ENCODE measurements at regions not wholly inside any gene's neighbourhood (a gene's known extent, or its start where the extent isn't known, plus 50 kb on each side); places are given as distances from the start of the nearest gene placed in this dataset.
"Not testable (repeated sequence)": the region's sequence is repeated elsewhere in the genome, so short reads cannot be mapped to it uniquely, and the experiment has no call there.

GRCh38 chr4:10388146-10388545, 69.1 kb downstream of the ZNF518B start:
- WGBS, 3 donors, result 53 to 62% (median 60%) methylated on average over 3 of the region's 3 CpGs
- H3K4me3 ChIP-seq; H3K9me3 ChIP-seq; H3K4me1 ChIP-seq (ENCODE audit: insufficient read depth); DNase-seq; H3K27me3 ChIP-seq; H3K36me3 ChIP-seq; intact Hi-C loops (cut with DNase I); H3K27ac ChIP-seq: not testable (repeated sequence)

- no peak overlapping the region for H3K4me3 ChIP-seq
- H3K27ac ChIP-seq, result no peak overlapping the region
- WGBS, 3 donors, result 86 to 94% (median 88%) methylated on average over 3 of the region's 3 CpGs
- no peak for TF ChIP-seq POLR2A (IDR thresholded peaks at IDR 0.05)
- TF ChIP-seq EP300 (IDR thresholded peaks at IDR 0.05), result no peak
- TF ChIP-seq, protein P1, sequence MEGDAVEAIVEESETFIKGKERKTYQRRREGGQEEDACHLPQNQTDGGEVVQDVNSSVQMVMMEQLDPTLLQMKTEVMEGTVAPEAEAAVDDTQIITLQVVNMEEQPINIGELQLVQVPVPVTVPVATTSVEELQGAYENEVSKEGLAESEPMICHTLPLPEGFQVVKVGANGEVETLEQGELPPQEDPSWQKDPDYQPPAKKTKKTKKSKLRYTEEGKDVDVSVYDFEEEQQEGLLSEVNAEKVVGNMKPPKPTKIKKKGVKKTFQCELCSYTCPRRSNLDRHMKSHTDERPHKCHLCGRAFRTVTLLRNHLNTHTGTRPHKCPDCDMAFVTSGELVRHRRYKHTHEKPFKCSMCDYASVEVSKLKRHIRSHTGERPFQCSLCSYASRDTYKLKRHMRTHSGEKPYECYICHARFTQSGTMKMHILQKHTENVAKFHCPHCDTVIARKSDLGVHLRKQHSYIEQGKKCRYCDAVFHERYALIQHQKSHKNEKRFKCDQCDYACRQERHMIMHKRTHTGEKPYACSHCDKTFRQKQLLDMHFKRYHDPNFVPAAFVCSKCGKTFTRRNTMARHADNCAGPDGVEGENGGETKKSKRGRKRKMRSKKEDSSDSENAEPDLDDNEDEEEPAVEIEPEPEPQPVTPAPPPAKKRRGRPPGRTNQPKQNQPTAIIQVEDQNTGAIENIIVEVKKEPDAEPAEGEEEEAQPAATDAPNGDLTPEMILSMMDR (IDR thresholded peaks at IDR 0.05), result no peak
- DNase-seq, result no peak
- no peaks in the 10 kb centered on the region for H3K36me3 ChIP-seq
- no peaks in the 10 kb centered on the region for H3K4me1 ChIP-seq (ENCODE audit: insufficient read depth)
- no peaks in the 10 kb centered on the region for H3K27me3 ChIP-seq
- intact Hi-C loops (cut with DNase I), result no loop called here
- H3K9me3 ChIP-seq, result no peaks in the 10 kb centered on the region
Measured at GRCh38 chr4:10385994-10386394, 71.2 kb downstream of the ZNF518B start.

DNA sequence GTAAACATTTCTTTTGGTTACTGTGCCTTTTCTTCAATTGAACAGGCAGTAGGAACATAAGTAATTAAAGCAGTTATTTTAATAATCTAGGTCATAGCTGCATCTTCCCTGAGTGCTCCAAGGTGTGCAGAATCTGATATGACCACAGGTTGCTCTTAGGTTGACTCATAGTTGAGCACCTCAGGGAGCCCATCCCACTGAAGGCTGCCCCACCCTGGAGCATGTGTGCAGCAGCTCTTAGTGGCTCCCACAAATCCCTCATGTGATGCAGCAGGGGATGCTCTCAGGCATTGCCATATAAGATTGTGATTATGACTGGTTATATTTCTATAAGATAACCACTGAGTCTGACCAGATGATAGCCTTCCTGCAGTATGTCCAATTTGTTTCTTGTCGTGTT, 72.3 kb downstream of the ZNF518B start:
- H3K4me1 ChIP-seq (ENCODE audit: insufficient read depth), result no peaks in the 10 kb centered on the region
- intact Hi-C loops (cut with DNase I), result no loop called here
- H3K27ac ChIP-seq, result no peak overlapping the region
- H3K4me3 ChIP-seq, result no peak overlapping the region
- TF ChIP-seq EP300 (IDR thresholded peaks at IDR 0.05) (no peak), POLR2A (IDR thresholded peaks at IDR 0.05) (no peak)
- TF ChIP-seq, protein P1 (IDR thresholded peaks at IDR 0.05), result no peak
- H3K36me3 ChIP-seq, result no peaks in the 10 kb centered on the region
- H3K27me3 ChIP-seq, result no peaks in the 10 kb centered on the region
- no peaks in the 10 kb centered on the region for H3K9me3 ChIP-seq
- WGBS, 3 donors, result 64 to 81% (median 68%) methylated on average over 1 of the region's 1 CpG
- DNase-seq, result no peak

DNA sequence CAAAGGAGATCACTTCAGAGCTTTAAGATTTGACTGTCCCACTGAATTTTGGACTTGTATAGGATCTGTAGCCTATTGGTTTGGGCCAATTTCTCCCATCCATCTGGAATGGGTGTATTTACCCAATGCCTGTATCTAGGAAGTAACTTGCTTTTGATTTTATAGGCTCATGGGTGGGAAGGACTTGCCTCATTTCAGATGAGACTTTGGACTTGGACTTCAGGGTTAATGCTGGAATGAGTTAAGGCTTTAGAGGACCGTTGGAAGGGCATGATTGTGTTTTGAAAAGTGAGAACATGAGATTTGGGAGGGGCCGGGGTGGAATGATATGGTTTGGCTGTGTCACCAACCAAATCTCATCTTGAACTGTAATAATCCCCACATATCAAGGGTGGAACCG, 73.8 kb downstream of the ZNF518B start:
- no peak overlapping the region for H3K27ac ChIP-seq
- no peak for DNase-seq
- H3K27me3 ChIP-seq, result no peaks in the 10 kb centered on the region
- H3K4me3 ChIP-seq, result no peak overlapping the region
- no peaks in the 10 kb centered on the region for H3K9me3 ChIP-seq
- TF ChIP-seq EP300 (IDR thresholded peaks at IDR 0.05) (no peak), POLR2A (IDR thresholded peaks at IDR 0.05) (no peak)
- TF ChIP-seq, protein P1 (IDR thresholded peaks at IDR 0.05), result no peak
- no peaks in the 10 kb centered on the region for H3K36me3 ChIP-seq
- WGBS, 3 donors, result 51 to 67% (median 57%) methylated on average over 3 of the region's 3 CpGs
- no peaks in the 10 kb centered on the region for H3K4me1 ChIP-seq (ENCODE audit: insufficient read depth)
- intact Hi-C loops (cut with DNase I), result no loop called here

GRCh38 chr4:10382171-10382570, 75.1 kb downstream of the ZNF518B start:
- H3K4me1 ChIP-seq (ENCODE audit: insufficient read depth); intact Hi-C loops (cut with DNase I); H3K36me3 ChIP-seq; H3K27ac ChIP-seq; DNase-seq; H3K4me3 ChIP-seq; H3K9me3 ChIP-seq; H3K27me3 ChIP-seq: not testable (repeated sequence)
- WGBS, 3 donors, result 76 to 92% (median 86%) methylated on average over 1 of the region's 1 CpG

DNA sequence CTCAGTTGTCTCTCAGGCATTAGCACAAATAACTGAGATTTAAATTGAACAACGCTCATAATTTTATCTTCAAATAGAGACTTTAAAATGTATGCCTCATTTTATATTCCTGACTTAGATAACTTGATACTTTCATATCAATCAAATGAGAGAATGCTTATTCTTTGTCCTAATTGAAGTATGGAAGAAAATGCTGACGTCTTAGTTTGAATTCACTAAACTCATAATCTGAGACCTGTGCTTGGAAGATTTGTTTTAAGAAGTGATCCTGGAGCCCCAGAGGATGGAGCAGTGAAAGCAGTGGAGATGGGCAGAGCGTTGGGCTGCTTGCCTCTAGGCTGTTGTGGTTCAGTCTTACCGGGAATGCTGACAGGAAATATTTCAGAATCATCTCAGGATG, 76.1 kb downstream of the ZNF518B start:
- H3K4me1 ChIP-seq (ENCODE audit: insufficient read depth), result no peaks in the 10 kb centered on the region
- no peak overlapping the region for H3K27ac ChIP-seq
- intact Hi-C loops (cut with DNase I), result no loop called here
- no peaks in the 10 kb centered on the region for H3K9me3 ChIP-seq
- H3K27me3 ChIP-seq, result no peaks in the 10 kb centered on the region
- no peaks in the 10 kb centered on the region for H3K36me3 ChIP-seq
- H3K4me3 ChIP-seq, result no peak overlapping the region
- no peak for DNase-seq
- 75 to 81% (median 79%) methylated on average over 4 of the region's 4 CpGs for WGBS, 3 donors
- TF ChIP-seq EP300 (IDR thresholded peaks at IDR 0.05), result no peak
- no peak for TF ChIP-seq POLR2A (IDR thresholded peaks at IDR 0.05)
- TF ChIP-seq, protein P1 (IDR thresholded peaks at IDR 0.05), result no peak

Measured in ovary (tissue), 7 donors.